ENCODE measurements at regions not wholly inside any gene's neighbourhood (a gene's known extent, or its start where the extent isn't known, plus 50 kb on each side); places are given as distances from the start of the nearest gene placed in this dataset.

DNA sequence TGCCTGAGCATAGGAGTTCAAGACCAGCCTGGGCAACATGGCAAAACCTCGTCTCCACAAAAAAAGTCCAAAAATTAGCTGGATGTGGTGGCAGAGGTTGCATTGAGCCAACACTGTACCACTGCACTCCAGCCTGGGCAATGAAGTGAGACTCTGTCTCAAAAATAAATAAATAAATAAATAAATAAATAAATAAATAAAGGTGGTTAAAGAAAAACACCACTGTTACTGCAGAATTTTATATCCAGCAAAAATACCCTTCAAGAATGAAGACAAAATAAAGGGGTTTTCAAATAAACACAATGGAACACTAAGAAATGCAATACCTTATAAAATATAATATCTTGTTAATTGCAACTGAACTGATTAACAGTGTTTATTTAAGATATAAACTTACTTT is 150.2 kb upstream of the TBCA start:
- TF ChIP-seq, protein P1, sequence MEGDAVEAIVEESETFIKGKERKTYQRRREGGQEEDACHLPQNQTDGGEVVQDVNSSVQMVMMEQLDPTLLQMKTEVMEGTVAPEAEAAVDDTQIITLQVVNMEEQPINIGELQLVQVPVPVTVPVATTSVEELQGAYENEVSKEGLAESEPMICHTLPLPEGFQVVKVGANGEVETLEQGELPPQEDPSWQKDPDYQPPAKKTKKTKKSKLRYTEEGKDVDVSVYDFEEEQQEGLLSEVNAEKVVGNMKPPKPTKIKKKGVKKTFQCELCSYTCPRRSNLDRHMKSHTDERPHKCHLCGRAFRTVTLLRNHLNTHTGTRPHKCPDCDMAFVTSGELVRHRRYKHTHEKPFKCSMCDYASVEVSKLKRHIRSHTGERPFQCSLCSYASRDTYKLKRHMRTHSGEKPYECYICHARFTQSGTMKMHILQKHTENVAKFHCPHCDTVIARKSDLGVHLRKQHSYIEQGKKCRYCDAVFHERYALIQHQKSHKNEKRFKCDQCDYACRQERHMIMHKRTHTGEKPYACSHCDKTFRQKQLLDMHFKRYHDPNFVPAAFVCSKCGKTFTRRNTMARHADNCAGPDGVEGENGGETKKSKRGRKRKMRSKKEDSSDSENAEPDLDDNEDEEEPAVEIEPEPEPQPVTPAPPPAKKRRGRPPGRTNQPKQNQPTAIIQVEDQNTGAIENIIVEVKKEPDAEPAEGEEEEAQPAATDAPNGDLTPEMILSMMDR (IDR thresholded peaks at IDR 0.05; ENCODE audit: insufficient read depth, low read length, missing control alignments): no peak
- CTCF ChIA-PET: no interaction called here
- no peak overlapping the region for H3K4me3 ChIP-seq (ENCODE audit: low read depth, low read length)
- POLR2A ChIA-PET: no interaction called here
- no peak for DNase-seq (ENCODE audit: low read depth, low spot score)

DNA sequence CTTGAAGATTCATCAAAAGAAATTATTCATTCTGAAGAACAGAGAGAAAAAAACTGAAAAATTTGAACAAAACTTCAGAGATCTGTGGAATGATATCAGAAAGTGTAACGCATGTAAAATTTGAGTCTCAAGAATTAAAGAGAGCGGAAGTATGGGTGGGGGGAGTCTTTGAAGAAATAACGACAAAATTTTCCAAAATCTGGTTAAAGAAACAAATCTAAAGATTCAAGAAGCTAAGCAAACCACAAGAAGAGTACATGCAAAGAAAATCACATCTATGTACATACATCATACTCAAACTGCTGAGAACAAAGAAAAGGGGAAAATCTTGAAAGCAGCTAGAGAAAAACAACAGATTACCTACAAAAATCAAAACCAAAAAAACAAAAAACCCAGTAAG is 149.4 kb upstream of the TBCA start:
- CTCF ChIA-PET: no interaction called here
- H3K4me3 ChIP-seq (ENCODE audit: low read depth, low read length): no peak overlapping the region
- POLR2A ChIA-PET: no interaction called here
- TF ChIP-seq, protein P1 (IDR thresholded peaks at IDR 0.05; ENCODE audit: insufficient read depth, low read length, missing control alignments): no peak
- DNase-seq (ENCODE audit: low read depth, low spot score): no peak

DNA sequence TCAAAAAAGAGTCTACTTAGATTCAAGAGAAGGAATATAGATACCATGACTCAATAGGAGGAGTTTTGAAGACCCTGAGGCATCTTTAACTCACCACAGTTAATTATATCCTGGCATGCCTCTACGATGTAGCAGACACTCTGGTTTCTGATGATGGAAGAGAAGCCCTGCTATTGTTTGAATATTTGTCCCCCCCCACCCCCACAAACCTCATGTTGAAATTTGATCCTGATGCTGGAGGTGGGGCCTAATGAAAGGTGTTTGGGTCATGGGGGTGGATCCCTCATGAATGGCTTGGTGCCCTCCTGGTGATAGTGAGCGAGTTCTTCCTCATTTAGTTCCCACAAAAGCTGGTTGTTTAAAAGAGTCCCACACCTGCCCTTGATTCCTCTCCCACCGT is 147.9 kb upstream of the TBCA start:
- TF ChIP-seq, protein P1 (IDR thresholded peaks at IDR 0.05; ENCODE audit: insufficient read depth, low read length, missing control alignments): no peak
- CTCF ChIA-PET: no interaction called here
- H3K4me3 ChIP-seq (ENCODE audit: low read depth, low read length): no peak overlapping the region
- POLR2A ChIA-PET: no interaction called here
- DNase-seq (ENCODE audit: low read depth, low spot score): no peak

DNA sequence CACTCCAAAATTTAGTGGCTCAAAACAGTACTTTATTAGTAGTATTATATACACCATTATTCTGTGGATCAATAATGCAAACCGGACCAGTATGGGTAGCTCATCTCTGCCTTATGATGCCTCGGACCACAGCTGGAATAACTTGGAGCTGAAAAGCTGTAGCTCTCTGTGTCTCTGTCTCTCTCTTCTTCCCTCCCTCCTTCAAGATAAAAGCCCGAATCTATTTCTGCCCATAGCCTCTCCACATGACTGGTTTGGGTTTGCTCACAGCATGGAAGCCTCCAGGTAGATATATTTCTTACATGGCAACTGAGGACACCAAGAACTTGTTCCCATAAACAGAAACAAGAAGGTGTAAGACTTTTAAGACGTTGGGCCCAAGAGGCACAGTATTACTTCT is 147.5 kb upstream of the TBCA start:
- POLR2A ChIA-PET: no interaction called here
- H3K4me3 ChIP-seq (ENCODE audit: low read depth, low read length): no peak overlapping the region
- TF ChIP-seq, protein P1 (IDR thresholded peaks at IDR 0.05; ENCODE audit: insufficient read depth, low read length, missing control alignments): no peak
- DNase-seq (ENCODE audit: low read depth, low spot score): no peak
- CTCF ChIA-PET: no interaction called here

DNA sequence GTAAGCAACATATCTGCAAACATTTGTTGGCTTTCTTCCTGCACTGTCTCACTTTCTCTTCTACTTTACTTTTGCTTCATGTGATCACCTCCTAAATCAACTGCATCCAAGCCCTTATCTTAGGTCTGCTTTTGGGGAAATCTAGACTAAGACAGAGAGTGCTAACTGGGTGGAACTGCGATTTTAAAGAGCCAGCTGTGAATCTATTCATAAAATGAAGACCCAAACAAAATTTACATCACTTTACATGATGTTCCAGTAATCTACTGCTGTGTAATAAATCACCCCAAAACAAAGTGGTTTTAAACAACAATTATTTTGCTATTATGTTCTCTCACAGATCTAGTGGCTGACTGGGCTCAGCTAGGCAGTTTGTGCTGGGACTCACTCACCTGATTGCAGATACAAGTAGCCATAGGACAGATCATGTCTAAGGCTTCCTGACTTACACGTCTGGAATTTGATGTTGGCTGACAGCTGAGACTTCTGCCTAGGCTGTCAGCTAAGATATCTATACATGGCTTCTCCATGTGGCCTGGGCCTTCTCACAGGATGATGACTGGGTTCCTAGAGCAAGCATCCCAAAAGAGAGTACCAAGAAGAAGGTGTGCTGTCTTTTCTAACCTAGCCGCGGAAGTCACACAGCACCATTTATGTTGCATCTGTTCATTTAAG is 145.1 kb upstream of the TBCA start:
- TF ChIP-seq, protein P1 (IDR thresholded peaks at IDR 0.05; ENCODE audit: insufficient read depth, low read length, missing control alignments): no peak
- ChIA-PET POLR2A (no interaction called here), CTCF (no interaction called here)
- no peak overlapping the region for H3K4me3 ChIP-seq (ENCODE audit: low read depth, low read length)
- DNase-seq (ENCODE audit: low read depth, low spot score): no peak

DNA sequence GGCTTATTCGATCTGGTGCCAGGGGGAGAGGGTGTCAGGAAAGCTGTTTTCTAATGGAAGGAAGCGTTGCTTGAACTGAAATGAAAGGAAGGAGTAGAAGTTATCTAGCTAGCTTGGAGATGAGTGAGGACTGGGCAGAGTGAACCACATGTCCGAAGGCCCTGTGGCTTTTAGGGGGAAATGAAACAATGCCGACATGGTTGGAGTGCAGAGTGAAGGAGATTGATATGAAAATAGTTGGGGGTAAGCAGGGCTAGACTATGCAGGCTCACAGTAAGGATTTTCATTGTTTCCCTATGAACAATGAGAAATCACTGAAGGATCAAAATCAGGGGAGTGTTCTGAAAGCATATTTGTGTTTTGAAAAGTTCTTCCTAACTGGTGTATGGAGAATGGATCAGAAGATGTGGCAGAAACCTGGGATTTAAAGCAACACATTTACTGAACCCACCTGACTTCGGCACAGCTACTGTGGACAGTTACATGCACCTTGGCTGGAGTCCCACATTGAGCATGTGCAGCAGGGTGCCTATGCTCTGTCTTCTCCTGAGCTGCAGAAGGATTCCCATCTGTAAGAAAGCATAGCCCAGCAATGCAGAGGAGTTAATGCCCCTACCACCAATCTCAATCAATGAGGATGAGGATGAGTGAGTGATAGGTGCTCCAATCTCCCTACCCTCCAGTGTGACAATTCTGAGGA is 144.4 kb upstream of the TBCA start:
- ChIA-PET POLR2A (no interaction called here), CTCF (interaction anchor here (1.2 kb wide), 1 partner anchor 10 kb away, joined by 4 read pairs; no protein-coding TSS in a partner anchor)
- TF ChIP-seq, protein P1 (IDR thresholded peaks at IDR 0.05; ENCODE audit: insufficient read depth, low read length, missing control alignments): no peak
- DNase-seq (ENCODE audit: low read depth, low spot score): no peak
- H3K4me3 ChIP-seq (ENCODE audit: low read depth, low read length): no peak overlapping the region

Measured in AG04449 (cell line).